B cell (primary cell): ENCODE measurements at regions not wholly inside any gene's neighbourhood (a gene's known extent, or its start where the extent isn't known, plus 50 kb on each side); places are given as distances from the start of the nearest gene placed in this dataset.

ENCODE experiments used
- ATAC-seq: fragments of 200-7000 bp; cut with Tn5 transposase; one replicate; pipeline ENCODE4 v1.10.0; 2021; ENCODE audit warnings: low read depth, mild to moderate bottlenecking, moderate number of reproducible peaks, moderate library complexity
- CTCF ChIA-PET: fragments of 350-600 bp; sonication (Branson Sonifier 250); formaldehyde crosslinking; loops from one replicate; lab custom pipeline; 2021; ENCODE audit warnings: antibody characterized with exemption, inconsistent platforms; lab: Charles Lee
- POLR2A ChIA-PET: fragments of 350-600 bp; sonication (Branson Sonifier 250); formaldehyde crosslinking; loops from one replicate; lab custom pipeline; 2021; ENCODE audit warnings: antibody characterized with exemption; lab: Charles Lee
- DNase-seq: peaks from one replicate; pipeline ENCODE4 v3.0.0; 2013
- H2AFZ ChIP-seq: 2 replicates; pipeline ENCODE4 v1.6.1; 2012; ENCODE audit warnings: mild to moderate bottlenecking, low read depth, low read length; ENCODE audit not compliant: insufficient read depth, poor library complexity, severe bottlenecking
- H3K27ac ChIP-seq, 2 donors: 1 replicate in 1 of 2; 2 replicates in 1 of 2; pipeline ENCODE4 v1.5.1; 2012 to 2013; ENCODE audit warnings: low read length in 2 of 2, mild to moderate bottlenecking in 2 of 2, moderate library complexity in 1 of 2
- H3K27me3 ChIP-seq, 4 experiments: fragments of 200-600 bp in 1 of 4; sonication (generic) in 1 of 4; replicated peaks in 1 of 4; 1 replicate in 2 of 4; 2 replicates in 2 of 4; pipeline versions ENCODE4 v1.6.1 to v1.7.0; 2013 to 2016; ENCODE audit warnings: low read length in 3 of 4, mild to moderate bottlenecking in 2 of 4, mixed read lengths in 1 of 4, moderate library complexity in 1 of 4; ENCODE audit not compliant: insufficient read depth in 4 of 4, control insufficient read depth in 3 of 4; ENCODE audit errors: control extremely low read depth in 1 of 4
- H3K36me3 ChIP-seq, 2 experiments: replicated peaks in 1 of 2; 1 replicate in 1 of 2; 2 replicates in 1 of 2; pipeline versions ENCODE4 v1.6.1 to v1.7.1; 2013; ENCODE audit warnings: low read length in 1 of 2; ENCODE audit not compliant: insufficient read depth in 2 of 2, control insufficient read depth in 1 of 2; ENCODE audit errors: control extremely low read depth in 1 of 2, extremely low read depth in 1 of 2
- H3K4me1 ChIP-seq, 2 donors: fragments of 200-600 bp in 1 of 2; sonication (generic) in 1 of 2; 1 replicate in 1 of 2; 2 replicates in 1 of 2; pipeline versions ENCODE4 v1.5.1 to v1.6.1; 2013 to 2017; ENCODE audit warnings: low read length in 2 of 2; ENCODE audit not compliant: control insufficient read depth in 2 of 2, insufficient read depth in 2 of 2
- H3K4me2 ChIP-seq: replicated peaks from 2 replicates; pipeline ENCODE3; 2012; ENCODE audit warnings: mild to moderate bottlenecking, low read depth, low read length; ENCODE audit not compliant: poor library complexity, severe bottlenecking
- H3K4me3 ChIP-seq, 5 experiments: fragments of 200-600 bp in 1 of 5; sonication (generic) in 1 of 5; 1 replicate in 3 of 5; 2 replicates in 2 of 5; pipeline versions ENCODE4 v1.5.1 to v1.7.0; 2011 to 2016; ENCODE audit warnings: low read length in 4 of 5, mild to moderate bottlenecking in 4 of 5, low read depth in 2 of 5, control low read depth in 1 of 5, moderate library complexity in 1 of 5; ENCODE audit not compliant: insufficient read depth in 1 of 5; ENCODE audit errors: control extremely low read depth in 1 of 5, extremely low read depth in 1 of 5
- H3K79me2 ChIP-seq: fragments of 200-600 bp; sonication (generic); one replicate; pipeline ENCODE4 v1.6.0; 2016; ENCODE audit warnings: low read length; ENCODE audit not compliant: control insufficient read depth, insufficient read depth
- H3K9ac ChIP-seq: fragments of 200-600 bp; sonication (generic); 2 replicates; pipeline ENCODE4 v1.6.1; 2017; ENCODE audit warnings: mild to moderate bottlenecking, low read length, moderate library complexity
- H3K9me3 ChIP-seq, 3 donors: one replicate each; pipeline versions ENCODE4 v1.6.1 to v1.7.1; 2013; ENCODE audit warnings: low read length in 2 of 3; ENCODE audit not compliant: control insufficient read depth in 2 of 3, insufficient read depth in 1 of 3; ENCODE audit errors: control extremely low read depth in 1 of 3
- H4K20me1 ChIP-seq: 2 replicates; pipeline ENCODE4 v1.6.0; 2012; ENCODE audit warnings: mild to moderate bottlenecking, low read length; ENCODE audit not compliant: insufficient read depth, control insufficient read depth, poor library complexity, severe bottlenecking
- H3K27ac Mint-ChIP-seq: one replicate; pipeline ENCODE4 v1.8.0; 2021; ENCODE audit warnings: mixed read lengths
- H3K27me3 Mint-ChIP-seq: one replicate; pipeline ENCODE4 v1.8.0; 2021; ENCODE audit warnings: mixed read lengths
- H3K4me1 Mint-ChIP-seq: one replicate; pipeline ENCODE4 v1.8.0; 2021; ENCODE audit warnings: mixed read lengths
- H3K4me3 Mint-ChIP-seq: one replicate; pipeline ENCODE4 v1.8.0; 2021; ENCODE audit warnings: mixed read lengths
- H3K9me3 Mint-ChIP-seq: one replicate; pipeline ENCODE4 v1.8.0; 2022; ENCODE audit warnings: mixed read lengths; ENCODE audit not compliant: insufficient read depth
- EZH2 ChIP-seq: IDR thresholded peaks from 2 replicates; pipeline ENCODE4 v1.6.1; 2012; ENCODE audit warnings: borderline replicate concordance, low read depth, mild to moderate bottlenecking, moderate library complexity, low read length; ENCODE audit not compliant: insufficient read depth, poor library complexity, severe bottlenecking
- WGBS: methylation state at CpG from one replicate; pipeline ENCODE4 v1.1.5; 2013; ENCODE audit warnings: missing lambda C conversion rate; ENCODE audit not compliant: insufficient coverage; 5-methylcytosine and 5-hydroxymethylcytosine counted together
- intact Hi-C: fragments of 100-400 bp; cut with micrococcal nuclease; formaldehyde crosslinking; loops from one replicate; pipeline ENCODE4 v1.10.0; 2022
- TF ChIP-seq, protein P1 (sequence below): fragments of 200-600 bp; IDR thresholded peaks from one replicate; pipeline ENCODE4 v1.8.0; 2022; ENCODE audit warnings: antibody characterized with exemption, mild to moderate bottlenecking

DNA sequence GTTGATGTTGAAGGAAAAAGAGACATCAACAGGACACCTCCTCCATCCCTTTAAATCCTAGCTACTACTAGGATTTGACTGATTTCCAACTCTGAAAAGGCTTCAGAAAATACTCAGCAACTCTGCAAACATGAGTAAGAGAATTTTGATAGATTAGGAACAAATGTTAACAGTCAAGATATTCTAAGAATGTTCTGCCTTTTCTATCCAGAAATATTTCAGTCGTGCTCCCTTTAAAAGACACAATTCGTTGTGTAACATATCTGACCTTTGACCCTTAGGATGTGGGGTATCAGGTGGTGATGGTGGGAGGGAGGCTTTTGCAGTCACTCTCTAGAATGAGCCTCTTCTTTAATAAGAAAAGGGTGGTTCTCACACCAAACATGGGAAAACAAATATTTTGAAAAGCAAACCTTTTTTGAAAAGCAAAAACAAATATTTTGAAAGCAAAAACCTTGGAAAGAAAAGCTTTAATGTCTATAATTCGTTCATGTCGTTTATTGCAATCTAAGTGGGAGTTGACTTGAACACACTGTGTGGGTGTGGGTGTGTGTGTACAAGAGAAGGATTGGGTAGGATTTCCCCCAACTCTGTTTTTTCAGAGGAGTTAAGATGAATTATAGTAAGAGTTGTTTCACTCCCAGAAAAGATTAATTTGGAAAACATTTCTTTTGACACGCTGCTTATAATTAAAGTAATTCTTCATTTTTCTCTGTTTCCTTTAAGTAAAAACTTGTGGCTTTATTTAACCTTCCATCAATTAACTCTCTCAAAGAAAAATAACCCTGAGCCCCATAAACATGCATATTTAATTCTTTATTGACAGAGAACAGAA, 152.8 kb downstream of the TMEM167A start:
- Mint-ChIP-seq H3K9me3 (no peaks in the 10 kb centered on the region), H3K27ac (no peak overlapping the region), H3K27me3 (no peaks in the 10 kb centered on the region), H3K4me1 (no peaks in the 10 kb centered on the region), H3K4me3 (no peak overlapping the region)
- no peak for DNase-seq
- Histone ChIP-seq H3K4me3 (no peak overlapping the region), H2AFZ (no peak overlapping the region), H3K4me2 (no peak overlapping the region), H3K9ac (no peak overlapping the region), H3K4me1 (no peaks in the 10 kb centered on the region), H3K27me3 (no peaks in the 10 kb centered on the region), H4K20me1 (no peaks in the 10 kb centered on the region), H3K36me3 (no peaks in the 10 kb centered on the region), H3K79me2 (no peaks in the 10 kb centered on the region), H3K27ac (no peak overlapping the region), H3K9me3 (no peaks in the 10 kb centered on the region)
- ChIA-PET CTCF (no interaction called here), POLR2A (no interaction called here)
- ATAC-seq: no peak
- WGBS: 100% methylated on average over 2 of the region's 5 CpGs
- TF ChIP-seq, protein P1, sequence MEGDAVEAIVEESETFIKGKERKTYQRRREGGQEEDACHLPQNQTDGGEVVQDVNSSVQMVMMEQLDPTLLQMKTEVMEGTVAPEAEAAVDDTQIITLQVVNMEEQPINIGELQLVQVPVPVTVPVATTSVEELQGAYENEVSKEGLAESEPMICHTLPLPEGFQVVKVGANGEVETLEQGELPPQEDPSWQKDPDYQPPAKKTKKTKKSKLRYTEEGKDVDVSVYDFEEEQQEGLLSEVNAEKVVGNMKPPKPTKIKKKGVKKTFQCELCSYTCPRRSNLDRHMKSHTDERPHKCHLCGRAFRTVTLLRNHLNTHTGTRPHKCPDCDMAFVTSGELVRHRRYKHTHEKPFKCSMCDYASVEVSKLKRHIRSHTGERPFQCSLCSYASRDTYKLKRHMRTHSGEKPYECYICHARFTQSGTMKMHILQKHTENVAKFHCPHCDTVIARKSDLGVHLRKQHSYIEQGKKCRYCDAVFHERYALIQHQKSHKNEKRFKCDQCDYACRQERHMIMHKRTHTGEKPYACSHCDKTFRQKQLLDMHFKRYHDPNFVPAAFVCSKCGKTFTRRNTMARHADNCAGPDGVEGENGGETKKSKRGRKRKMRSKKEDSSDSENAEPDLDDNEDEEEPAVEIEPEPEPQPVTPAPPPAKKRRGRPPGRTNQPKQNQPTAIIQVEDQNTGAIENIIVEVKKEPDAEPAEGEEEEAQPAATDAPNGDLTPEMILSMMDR: no peak
- TF ChIP-seq EZH2: no peak
- intact Hi-C loops: no loop called here

DNA sequence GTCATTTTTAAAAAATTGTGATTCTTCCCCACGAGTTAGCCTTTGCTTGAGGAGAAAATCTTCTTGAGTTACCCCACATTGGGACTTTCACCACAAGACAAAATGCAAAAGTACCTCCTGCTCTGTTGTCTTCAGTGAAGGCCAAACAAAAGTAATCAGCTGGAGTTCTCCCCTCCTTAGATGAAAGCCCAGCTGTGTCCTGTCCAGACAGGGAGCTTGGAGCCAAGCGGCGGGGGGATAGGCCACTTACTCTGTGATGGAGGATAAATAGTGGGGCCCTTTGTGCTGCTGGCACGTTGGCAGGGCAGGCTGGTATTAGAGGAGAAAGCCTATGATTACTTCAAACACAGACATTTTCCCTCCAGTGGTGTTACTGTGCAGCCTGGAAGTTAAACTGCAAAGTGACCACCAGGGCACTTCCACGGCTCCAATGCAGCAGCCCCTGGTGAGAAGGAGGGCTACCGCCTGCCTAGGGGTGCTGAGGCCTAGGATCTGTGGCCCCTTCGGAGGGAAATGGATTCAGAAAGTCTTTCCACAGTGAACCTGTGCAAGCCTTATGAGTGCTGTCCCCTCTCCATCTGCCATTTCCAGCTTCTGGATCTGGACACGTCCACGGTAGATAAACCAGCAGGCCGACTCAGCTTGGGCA, 155.0 kb downstream of the TMEM167A start:
- H3K4me1 Mint-ChIP-seq: peaks cover 2% of the 10 kb centered on the region
- Histone ChIP-seq H3K4me2 (no peak overlapping the region), H3K9me3 (no peaks in the 10 kb centered on the region), H3K27ac (no peak overlapping the region), H4K20me1 (no peaks in the 10 kb centered on the region), H3K79me2 (no peaks in the 10 kb centered on the region), H3K4me3 (no peak overlapping the region), H3K4me1 (no peaks in the 10 kb centered on the region), H3K9ac (no peak overlapping the region), H3K36me3 (no peaks in the 10 kb centered on the region), H2AFZ (no peak overlapping the region), H3K27me3 (no peaks in the 10 kb centered on the region)
- no peaks in the 10 kb centered on the region for H3K27me3 Mint-ChIP-seq
- H3K9me3 Mint-ChIP-seq: no peaks in the 10 kb centered on the region
- DNase-seq: no peak
- no peak for TF ChIP-seq EZH2
- TF ChIP-seq, protein P1: no peak
- intact Hi-C loops: no loop called here
- CTCF ChIA-PET: no interaction called here
- POLR2A ChIA-PET: no interaction called here
- no peak overlapping the region for H3K4me3 Mint-ChIP-seq
- WGBS: 92% methylated on average over 7 of the region's 10 CpGs
- H3K27ac Mint-ChIP-seq: no peak overlapping the region
- ATAC-seq: no peak
